Right renal pelvis (tissue), 4 donors: ENCODE measurements at regions not wholly inside any gene's neighbourhood (a gene's known extent, or its start where the extent isn't known, plus 50 kb on each side); places are given as distances from the start of the nearest gene placed in this dataset.
"Not testable (repeated sequence)": the region's sequence is repeated elsewhere in the genome, so short reads cannot be mapped to it uniquely, and the experiment has no call there.

Source experiments
- DNase-seq, 4 donors: peaks; one replicate each; pipeline ENCODE4 v3.0.0-alpha.2; 2013; ENCODE audit warnings: low read depth in 4 of 4, low spot score in 3 of 4, missing footprints in 1 of 4

DNA sequence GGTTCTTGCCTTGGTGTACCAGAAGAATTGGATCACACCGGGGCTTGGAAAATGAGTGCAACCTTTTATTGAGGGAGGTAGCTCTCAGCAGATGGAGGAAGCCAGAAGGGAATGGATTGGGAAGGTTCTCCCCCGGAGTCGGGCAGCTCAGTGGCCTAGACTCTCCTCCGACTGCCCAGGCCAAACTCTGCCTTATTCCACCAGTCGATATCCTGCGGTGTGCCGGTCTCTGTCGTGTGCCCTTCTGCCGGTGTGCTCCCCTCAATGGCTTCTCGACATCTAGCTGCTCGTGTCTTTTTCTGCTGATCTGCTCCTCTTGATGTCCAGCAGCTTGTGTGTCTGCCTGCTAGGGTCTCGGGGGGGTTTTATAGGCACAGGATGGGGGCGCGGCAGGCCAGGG, 87.4 kb upstream of the CCL21 start:
- no peak for DNase-seq

DNA sequence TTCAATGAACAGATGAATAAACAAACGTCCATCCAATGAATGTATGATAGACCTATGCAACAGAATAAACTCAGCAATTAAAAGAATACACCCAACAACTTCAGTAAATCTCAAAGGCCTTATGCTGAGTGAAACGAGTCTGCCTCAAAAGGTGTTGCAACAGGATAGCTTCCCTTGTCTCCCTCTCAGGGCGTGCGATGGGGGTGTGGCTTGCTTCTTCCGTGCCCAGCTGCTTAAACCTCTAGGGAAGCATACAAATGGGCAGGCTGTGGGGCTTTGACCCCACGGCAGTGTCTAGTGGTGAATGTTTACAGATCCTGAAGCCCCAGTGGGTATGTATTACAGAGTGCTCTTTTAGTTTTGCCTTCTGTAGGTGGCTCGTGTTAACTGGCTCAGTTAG, 87.0 kb upstream of the CCL21 start:
- no peak for DNase-seq

DNA sequence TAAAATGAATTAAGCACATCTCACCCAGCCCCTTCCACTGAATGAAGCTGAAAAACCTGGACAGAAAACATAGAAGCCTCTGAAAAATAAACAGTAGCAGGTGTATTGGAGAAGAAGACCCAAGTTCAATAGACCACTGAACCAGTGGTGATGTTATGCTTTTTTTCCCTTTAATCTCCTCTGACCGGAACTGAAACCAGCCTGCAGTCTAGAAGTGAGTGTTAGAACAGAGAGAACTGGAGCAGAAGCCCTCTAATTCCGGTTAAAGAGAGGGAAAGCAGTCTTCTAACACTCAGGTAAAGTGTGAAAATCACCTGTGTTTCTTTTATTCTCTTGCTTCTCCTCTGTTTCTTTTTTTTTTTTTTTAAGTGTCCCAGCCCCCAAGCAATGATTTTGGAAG, 83.5 kb upstream of the CCL21 start:
- no peak for DNase-seq

DNA sequence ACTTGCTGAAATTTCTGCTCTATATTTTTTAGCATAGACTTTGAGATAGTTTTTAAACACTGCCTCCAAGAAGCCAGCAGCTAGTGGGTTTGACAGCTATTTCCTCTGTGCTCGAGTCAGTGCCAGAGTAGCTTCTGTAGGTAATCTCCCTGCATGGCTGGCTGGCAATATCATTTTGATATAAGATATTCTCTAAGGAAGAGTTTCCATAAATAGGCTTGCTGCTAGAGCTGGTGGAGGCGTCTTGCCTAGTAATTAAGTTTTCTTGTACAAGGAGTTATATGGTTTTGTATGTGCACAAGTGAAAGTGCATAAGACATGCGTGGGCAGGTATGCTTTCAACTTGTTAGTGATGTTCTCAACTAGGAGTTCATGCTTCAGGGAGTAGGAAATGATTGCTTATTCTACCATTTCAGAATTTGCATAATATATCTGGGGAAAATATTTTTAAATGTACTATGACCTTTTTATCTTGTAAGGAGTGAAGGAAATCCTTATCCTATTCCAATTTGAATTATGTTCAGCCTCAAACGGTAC, 74.1 kb upstream of the CCL21 start:
- DNase-seq, result no peak

DNA sequence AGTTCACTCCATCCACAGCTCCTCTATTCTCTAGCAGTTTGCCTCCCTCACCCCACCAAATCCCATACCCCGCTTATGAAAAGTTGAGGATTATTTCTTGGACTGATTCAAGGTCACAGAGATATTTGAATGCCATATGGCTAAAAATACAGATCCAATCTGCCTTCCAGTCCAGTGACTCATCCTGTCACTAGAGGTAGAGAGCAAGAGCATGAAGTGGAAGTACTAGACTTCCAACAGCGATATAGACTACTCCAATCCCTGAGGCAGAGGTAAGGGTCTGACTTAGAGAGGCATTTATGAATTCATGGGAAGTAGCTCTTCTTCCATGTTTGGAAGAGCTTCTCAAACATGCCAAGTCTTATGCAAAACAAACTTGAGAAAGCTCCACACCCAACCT, 72.4 kb upstream of the CCL21 start:
- no peak for DNase-seq

DNA sequence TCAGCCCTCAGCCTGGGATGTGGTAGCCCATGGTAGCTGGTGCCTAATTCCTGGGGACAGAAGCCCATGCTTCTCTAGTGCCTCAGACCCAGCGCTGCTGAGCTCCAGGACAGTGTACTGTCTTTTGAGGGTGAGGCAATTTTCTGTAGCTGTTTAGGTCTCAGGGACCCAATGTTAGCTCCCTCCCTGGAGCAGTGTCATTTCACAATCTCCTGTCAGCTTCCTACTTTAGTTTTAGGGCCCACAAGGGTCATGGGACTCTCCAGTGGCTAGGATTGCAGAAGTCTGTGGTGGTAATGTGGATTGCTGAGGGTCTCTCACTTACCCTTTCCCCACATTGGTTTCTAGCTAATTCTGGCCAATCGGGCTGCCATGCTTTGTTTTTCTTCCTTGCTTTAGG, 67.7 kb upstream of the CCL21 start:
- DNase-seq, result no peak

DNA sequence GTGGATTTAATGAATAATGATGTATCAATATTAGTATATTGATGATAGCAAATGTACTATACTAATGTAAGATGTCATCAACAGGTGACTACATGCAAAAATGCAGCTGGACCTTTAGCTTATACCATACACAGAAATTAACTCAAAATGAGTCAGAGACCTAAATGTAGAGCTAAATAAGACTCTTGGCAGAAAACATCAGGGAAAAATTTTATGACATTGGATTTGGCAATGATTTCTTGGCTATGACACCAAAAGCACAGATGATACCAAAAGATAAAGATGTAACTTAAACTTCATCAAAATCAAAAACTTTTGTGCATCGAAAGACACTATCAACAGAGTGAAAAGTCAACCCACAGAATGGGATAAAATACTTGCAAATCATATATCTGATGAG, 64.0 kb upstream of the CCL21 start:
- DNase-seq, result no peak

DNA sequence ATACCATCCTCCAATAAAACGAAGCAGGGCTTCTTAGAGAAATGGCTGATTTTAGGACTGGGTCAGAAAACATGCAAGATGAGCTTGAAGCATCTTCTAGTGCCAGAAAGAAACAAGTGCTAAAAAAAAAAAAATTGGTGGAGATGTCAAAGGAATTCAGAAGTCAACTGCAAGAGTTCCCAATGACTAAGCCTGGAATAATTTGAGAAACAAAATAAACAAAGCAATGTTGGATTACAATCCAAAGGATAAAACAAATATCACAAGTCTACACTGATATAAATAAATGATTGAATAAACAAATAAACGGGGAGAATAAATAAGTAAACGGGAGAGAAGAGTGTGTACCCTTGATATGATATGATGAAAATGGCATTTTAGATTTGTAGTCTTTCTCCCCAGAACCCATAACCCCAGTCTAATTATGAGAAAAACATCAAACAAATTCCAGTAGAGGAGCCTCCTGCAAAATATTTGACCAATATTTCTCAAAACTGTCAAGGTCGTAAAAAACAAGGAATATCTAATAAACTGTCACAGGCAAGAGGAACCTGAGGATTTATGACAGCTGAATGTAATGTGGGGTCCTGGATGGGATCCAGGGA, 63.5 kb upstream of the CCL21 start:
- no peak for DNase-seq

DNA sequence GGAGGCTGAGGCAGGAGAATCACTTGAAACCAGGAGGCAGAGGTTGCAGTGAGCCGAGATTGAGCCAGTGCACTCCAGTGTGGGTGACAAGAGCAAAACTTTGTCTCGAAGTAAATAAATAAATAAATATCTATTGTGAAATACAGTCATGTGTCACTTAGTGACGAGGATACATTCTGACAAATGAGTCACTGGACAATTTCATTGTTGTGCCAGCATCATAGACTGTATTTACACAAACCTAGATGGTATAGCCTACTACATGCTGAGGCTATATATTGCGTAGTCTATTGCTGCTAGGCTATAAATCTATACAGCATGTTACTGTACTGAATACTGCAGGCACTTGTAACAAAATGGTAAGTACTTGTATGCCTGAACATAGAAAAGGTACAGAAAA, 61.1 kb upstream of the CCL21 start:
- no peak for DNase-seq

DNA sequence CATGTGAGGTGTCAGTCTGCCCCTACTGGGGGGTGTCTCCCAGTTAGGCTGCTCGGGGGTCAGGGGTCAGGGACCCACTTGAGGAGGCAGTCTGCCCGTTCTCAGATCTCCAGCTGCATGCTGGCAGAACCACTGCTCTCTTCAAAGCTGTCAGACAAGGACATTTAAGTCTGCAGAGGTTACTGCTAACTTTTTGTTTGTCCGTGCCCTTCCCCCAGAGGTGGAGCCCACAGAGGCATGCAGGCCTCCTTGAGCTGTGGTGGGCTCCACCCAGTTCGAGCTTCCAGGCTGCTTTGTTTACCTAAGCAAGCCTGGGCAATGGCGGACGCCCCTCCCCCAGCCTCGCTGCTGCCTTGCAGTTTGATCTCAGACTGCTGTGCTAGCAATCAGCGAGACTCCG, 57.2 kb upstream of the CCL21 start:
- DNase-seq, result not testable (repeated sequence)

DNA sequence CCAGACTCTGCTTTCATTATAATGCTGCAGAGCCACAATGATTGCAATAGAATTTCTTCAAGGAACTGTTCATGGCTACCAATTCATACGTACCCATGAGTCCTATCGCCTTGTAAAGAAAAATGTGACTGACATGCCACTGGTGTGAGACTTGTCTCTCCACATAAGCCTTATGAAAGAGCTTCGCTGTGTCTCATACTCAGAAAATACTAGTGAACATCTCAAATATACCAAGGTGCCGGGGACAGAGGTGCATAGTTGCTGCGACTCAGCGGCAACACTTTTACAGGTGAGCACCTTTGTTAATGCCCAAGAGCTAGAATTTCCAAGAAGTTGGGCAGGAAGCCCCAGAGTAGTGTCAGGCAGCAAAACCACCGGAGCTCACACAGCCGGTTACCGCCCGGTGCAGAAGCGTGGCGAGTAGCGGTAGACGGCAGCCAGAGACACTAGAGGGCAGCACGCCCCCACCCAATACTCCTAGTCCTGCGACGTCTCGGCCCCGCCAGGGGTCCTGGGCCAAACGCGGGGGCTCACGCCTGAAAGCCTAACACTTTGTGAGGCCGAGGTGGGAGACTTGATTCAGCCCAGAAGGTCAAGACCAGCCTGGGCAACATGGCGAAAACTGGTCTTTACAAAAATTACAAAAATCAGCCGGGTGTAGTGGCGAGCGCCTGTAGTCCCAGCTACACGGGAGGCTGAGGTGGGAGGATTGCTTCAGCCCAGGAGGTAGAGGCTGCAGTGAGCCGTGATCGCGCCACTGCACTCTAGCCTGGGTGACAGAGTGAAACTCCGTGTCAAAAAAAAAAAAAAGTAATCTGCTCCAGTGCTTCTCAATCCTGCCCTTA, 50.5 kb upstream of the CCL21 start:
- DNase-seq, result peak in 3 of 4 donors; percentile 10 to 29 (median 18)
